GM23338 (cell line): ENCODE measurements at regions not wholly inside any gene's neighbourhood (a gene's known extent, or its start where the extent isn't known, plus 50 kb on each side); places are given as distances from the start of the nearest gene placed in this dataset.
A peak's percentile ranks its signal among the peaks of the same experiment; 100 is the strongest.

Experiments used
- ATAC-seq: fragments of 200-7000 bp; cut with Tn5 transposase; 3 replicates; pipeline ENCODE4 v1.9.1; 2020
- DNase-seq: peaks from one replicate; pipeline ENCODE4 v3.0.0-alpha.2; 2015; ENCODE audit warnings: low spot score
- H2AFZ ChIP-seq: fragments of 200-600 bp; sonication (generic); 2 replicates; pipeline ENCODE4 v1.8.0; 2016; ENCODE audit warnings: antibody characterized with exemption, mild to moderate bottlenecking, moderate library complexity
- H3F3A ChIP-seq: fragments of 200-600 bp; sonication (generic); replicated peaks from 2 replicates; pipeline ENCODE4 v1.8.0; 2017; ENCODE audit warnings: antibody characterized with exemption, mixed run types, low read depth
- H3K27ac ChIP-seq: fragments of 200-600 bp; sonication (generic); 2 replicates; pipeline ENCODE4 v1.6.1; 2016; ENCODE audit warnings: low read depth
- H3K27me3 ChIP-seq: fragments of 200-600 bp; sonication (generic); 2 replicates; pipeline ENCODE4 v1.8.0; 2016; ENCODE audit warnings: mild to moderate bottlenecking, mixed run types, moderate library complexity; ENCODE audit not compliant: insufficient read depth
- H3K36me3 ChIP-seq: fragments of 200-600 bp; sonication (generic); 2 replicates; pipeline ENCODE4 v1.8.0; 2016; ENCODE audit warnings: mild to moderate bottlenecking; ENCODE audit not compliant: insufficient read depth
- H3K4me1 ChIP-seq: fragments of 200-600 bp; sonication (generic); 2 replicates; pipeline ENCODE4 v1.8.0; 2016; ENCODE audit warnings: mild to moderate bottlenecking, moderate library complexity; ENCODE audit not compliant: insufficient read depth
- H3K4me2 ChIP-seq: fragments of 200-600 bp; sonication (generic); 2 replicates; pipeline ENCODE4 v1.7.1; 2017; ENCODE audit warnings: mixed run types
- H3K4me3 ChIP-seq: fragments of 200-600 bp; sonication (generic); 2 replicates; pipeline ENCODE4 v1.6.1; 2016; ENCODE audit warnings: mixed run types
- H3K79me2 ChIP-seq: fragments of 200-600 bp; sonication (generic); replicated peaks from 2 replicates; pipeline ENCODE4 v1.8.0; 2017; ENCODE audit warnings: mild to moderate bottlenecking; ENCODE audit not compliant: insufficient read depth
- H3K9me2 ChIP-seq: fragments of 200-600 bp; sonication (generic); 2 replicates; pipeline ENCODE4 v1.8.0; 2017; ENCODE audit not compliant: insufficient read depth
- H4K20me1 ChIP-seq: fragments of 200-600 bp; sonication (generic); replicated peaks from 2 replicates; pipeline ENCODE4 v1.8.0; 2017; ENCODE audit warnings: mild to moderate bottlenecking; ENCODE audit not compliant: insufficient read depth
- H3K27ac Mint-ChIP-seq: 2 replicates; pipeline ENCODE4 v1.8.0; 2020; ENCODE audit warnings: inconsistent platforms, mild to moderate bottlenecking, moderate library complexity, mixed read lengths
- H3K27me3 Mint-ChIP-seq: 3 replicates; pipeline ENCODE4 v1.8.0; 2022; ENCODE audit warnings: low read depth, mild to moderate bottlenecking, moderate library complexity, mixed read lengths, inconsistent platforms; ENCODE audit not compliant: insufficient read depth, poor library complexity
- H3K36me3 Mint-ChIP-seq: 3 replicates; pipeline ENCODE4 v1.8.0; 2021; ENCODE audit warnings: low read depth, mild to moderate bottlenecking, inconsistent platforms, moderate library complexity, mixed read lengths
- H3K4me1 Mint-ChIP-seq: 3 replicates; pipeline ENCODE4 v1.8.0; 2020; ENCODE audit warnings: mild to moderate bottlenecking, inconsistent platforms, mixed read lengths
- H3K4me3 Mint-ChIP-seq: 3 replicates; pipeline ENCODE4 v1.8.0; 2021; ENCODE audit warnings: moderate library complexity, mild to moderate bottlenecking, inconsistent platforms, mixed read lengths
- H3K9me3 Mint-ChIP-seq: 3 replicates; pipeline ENCODE4 v1.8.0; 2020; ENCODE audit warnings: moderate library complexity, mild to moderate bottlenecking, inconsistent platforms, mixed read lengths
- JUNB ChIP-seq: IDR thresholded peaks from one replicate; pipeline ENCODE4 v1.6.1; 2016; ENCODE audit warnings: antibody characterized with exemption; ENCODE audit not compliant: unreplicated experiment
- REST ChIP-seq: IDR thresholded peaks from one replicate; pipeline ENCODE4 v1.6.1; 2018; ENCODE audit warnings: antibody characterized with exemption; ENCODE audit not compliant: unreplicated experiment
- STAT1 ChIP-seq: IDR thresholded peaks from one replicate; pipeline ENCODE4 v1.6.1; 2016; ENCODE audit warnings: antibody characterized with exemption; ENCODE audit not compliant: unreplicated experiment
- ZNF331 ChIP-seq: fragments of 250-450 bp; sonication (Bioruptor Pico); IDR thresholded peaks from 2 replicates; pipeline ENCODE4 v1.5.0; 2020; ENCODE audit warnings: low read depth, mild to moderate bottlenecking, moderate library complexity
- ZNF462 ChIP-seq: fragments of 250-450 bp; sonication (Bioruptor Pico); IDR thresholded peaks from 2 replicates; pipeline ENCODE4 v1.5.0; 2020; ENCODE audit warnings: mild to moderate bottlenecking, moderate library complexity
- TF ChIP-seq, protein P1 (sequence below): IDR thresholded peaks from 2 replicates; pipeline ENCODE4 v1.6.1; 2016; ENCODE audit warnings: antibody characterized with exemption
- TF ChIP-seq, protein P2 (sequence below), 2 experiments: fragments of 200-600 bp in 1 of 2; sonication (generic) in 1 of 2; conservative IDR thresholded peaks; 2 replicates each; pipeline versions ENCODE4 v1.5.1 to v1.6.1; 2016 to 2017; ENCODE audit warnings: antibody characterized with exemption in 2 of 2, low read depth in 2 of 2, mild to moderate bottlenecking in 2 of 2, moderate library complexity in 1 of 2

DNA sequence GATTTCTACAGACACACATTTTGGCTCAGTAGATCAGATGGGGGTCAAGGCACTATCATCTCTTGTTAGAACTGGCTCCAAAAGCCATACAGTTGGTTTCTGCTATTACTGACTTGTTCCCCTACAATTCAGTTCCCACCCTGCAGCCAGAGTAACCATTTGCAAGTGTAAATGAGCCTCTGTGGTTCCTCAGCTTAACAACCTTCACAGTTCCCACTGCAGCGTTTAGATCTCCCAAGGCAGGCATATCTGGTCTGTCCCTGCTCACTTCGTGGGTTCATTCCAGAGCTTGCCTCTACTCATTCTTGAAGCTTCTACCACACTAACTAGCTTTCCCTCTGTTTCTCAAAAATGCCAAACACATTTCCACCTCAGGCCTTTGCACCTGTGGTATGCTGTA lies 186.1 kb downstream of the CBLN1 start:
- no peak overlapping the region for H3K4me3 Mint-ChIP-seq
- TF ChIP-seq, protein P1, sequence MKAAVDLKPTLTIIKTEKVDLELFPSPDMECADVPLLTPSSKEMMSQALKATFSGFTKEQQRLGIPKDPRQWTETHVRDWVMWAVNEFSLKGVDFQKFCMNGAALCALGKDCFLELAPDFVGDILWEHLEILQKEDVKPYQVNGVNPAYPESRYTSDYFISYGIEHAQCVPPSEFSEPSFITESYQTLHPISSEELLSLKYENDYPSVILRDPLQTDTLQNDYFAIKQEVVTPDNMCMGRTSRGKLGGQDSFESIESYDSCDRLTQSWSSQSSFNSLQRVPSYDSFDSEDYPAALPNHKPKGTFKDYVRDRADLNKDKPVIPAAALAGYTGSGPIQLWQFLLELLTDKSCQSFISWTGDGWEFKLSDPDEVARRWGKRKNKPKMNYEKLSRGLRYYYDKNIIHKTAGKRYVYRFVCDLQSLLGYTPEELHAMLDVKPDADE, result no peak
- TF ChIP-seq STAT1, result no peak
- no peak for TF ChIP-seq JUNB
- no peak for TF ChIP-seq ZNF462 (CRISPR knock-in tag)
- TF ChIP-seq, protein P2, sequence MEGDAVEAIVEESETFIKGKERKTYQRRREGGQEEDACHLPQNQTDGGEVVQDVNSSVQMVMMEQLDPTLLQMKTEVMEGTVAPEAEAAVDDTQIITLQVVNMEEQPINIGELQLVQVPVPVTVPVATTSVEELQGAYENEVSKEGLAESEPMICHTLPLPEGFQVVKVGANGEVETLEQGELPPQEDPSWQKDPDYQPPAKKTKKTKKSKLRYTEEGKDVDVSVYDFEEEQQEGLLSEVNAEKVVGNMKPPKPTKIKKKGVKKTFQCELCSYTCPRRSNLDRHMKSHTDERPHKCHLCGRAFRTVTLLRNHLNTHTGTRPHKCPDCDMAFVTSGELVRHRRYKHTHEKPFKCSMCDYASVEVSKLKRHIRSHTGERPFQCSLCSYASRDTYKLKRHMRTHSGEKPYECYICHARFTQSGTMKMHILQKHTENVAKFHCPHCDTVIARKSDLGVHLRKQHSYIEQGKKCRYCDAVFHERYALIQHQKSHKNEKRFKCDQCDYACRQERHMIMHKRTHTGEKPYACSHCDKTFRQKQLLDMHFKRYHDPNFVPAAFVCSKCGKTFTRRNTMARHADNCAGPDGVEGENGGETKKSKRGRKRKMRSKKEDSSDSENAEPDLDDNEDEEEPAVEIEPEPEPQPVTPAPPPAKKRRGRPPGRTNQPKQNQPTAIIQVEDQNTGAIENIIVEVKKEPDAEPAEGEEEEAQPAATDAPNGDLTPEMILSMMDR (conservative IDR thresholded peaks at IDR 0.05; ENCODE audit: low read depth in 2 of 2), result no peak
- TF ChIP-seq ZNF331 (CRISPR knock-in tag), result no peak
- no peak for TF ChIP-seq REST
- ATAC-seq (peak; percentile 44; the same call in 2 of the 3 replicates), DNase-seq (no peak)
- Histone ChIP-seq H3K79me2 (no peaks in the 10 kb centered on the region), H2AFZ (no peak overlapping the region), H4K20me1 (no peaks in the 10 kb centered on the region), H3K36me3 (no peaks in the 10 kb centered on the region), H3K27me3 (no peaks in the 10 kb centered on the region), H3K4me1 (no peaks in the 10 kb centered on the region), H3K9me2 (no peaks in the 10 kb centered on the region), H3F3A (no peaks in the 10 kb centered on the region), H3K4me3 (no peak overlapping the region), H3K27ac (no peak overlapping the region), H3K4me2 (no peak overlapping the region)
- no peak overlapping the region for H3K27ac Mint-ChIP-seq
- peaks cover 5% of the 10 kb centered on the region for H3K27me3 Mint-ChIP-seq
- peaks cover 3% of the 10 kb centered on the region; the same call in 1 of the 3 replicates for H3K9me3 Mint-ChIP-seq
- no peaks in the 10 kb centered on the region for H3K36me3 Mint-ChIP-seq
- peaks cover 4% of the 10 kb centered on the region; the same call in 2 of the 3 replicates for H3K4me1 Mint-ChIP-seq
